PC-9 (cell line): ENCODE measurements at regions not wholly inside any gene's neighbourhood (a gene's known extent, or its start where the extent isn't known, plus 50 kb on each side); places are given as distances from the start of the nearest gene placed in this dataset.

Experiments used
- BruUV-seq: library from RNA; stranded (reverse); fragments of 400-500 nt; replicated peaks from 2 replicates; lab custom pipeline; 2021; lab: Mats Ljungman, UMichigan
- CTCF ChIA-PET: fragments of 300-600 bp; sonication (Branson Sonifier 250); formaldehyde crosslinking; loops from one replicate; lab custom pipeline; 2022; ENCODE audit warnings: antibody characterized with exemption; lab: Charles Lee
- POLR2A ChIA-PET: fragments of 300-600 bp; sonication (Branson Sonifier 250); formaldehyde crosslinking; loops from one replicate; lab custom pipeline; 2022; ENCODE audit warnings: antibody characterized with exemption; ENCODE audit not compliant: unreplicated experiment; lab: Charles Lee
- DNase-seq, 2 experiments: peaks; one replicate each; pipeline versions ENCODE4 v3.0.0 to v3.0.0-alpha.2; 2015 to 2022; ENCODE audit warnings: mixed read lengths in 1 of 2
- H2AFZ ChIP-seq: fragments of 200-600 bp; sonication (generic); 2 replicates; pipeline ENCODE4 v1.8.1; 2017; ENCODE audit warnings: antibody characterized with exemption
- H3F3A ChIP-seq: fragments of 200-600 bp; sonication (generic); 2 replicates; pipeline ENCODE4 v1.8.1; 2017; ENCODE audit warnings: antibody characterized with exemption, mild to moderate bottlenecking, low read depth; ENCODE audit not compliant: insufficient read depth
- H3K27ac ChIP-seq: fragments of 200-600 bp; sonication (generic); 2 replicates; pipeline ENCODE4 v1.6.1; 2016; ENCODE audit warnings: mixed run types
- H3K27me3 ChIP-seq: fragments of 200-600 bp; sonication (generic); 2 replicates; pipeline ENCODE4 v1.6.1; 2016; ENCODE audit warnings: low read depth, mixed run types; ENCODE audit not compliant: insufficient read depth
- H3K36me3 ChIP-seq: fragments of 200-600 bp; sonication (generic); 2 replicates; pipeline ENCODE4 v1.6.1; 2016; ENCODE audit warnings: low read depth, mixed run types
- H3K4me1 ChIP-seq: fragments of 200-600 bp; sonication (generic); replicated peaks from 2 replicates; pipeline ENCODE4 v1.6.1; 2016; ENCODE audit warnings: mixed run types; ENCODE audit not compliant: insufficient read depth
- H3K4me2 ChIP-seq: fragments of 200-600 bp; sonication (generic); 2 replicates; pipeline ENCODE4 v1.6.1; 2017; ENCODE audit warnings: mixed run types
- H3K4me3 ChIP-seq: fragments of 200-600 bp; sonication (generic); 2 replicates; pipeline ENCODE4 v1.6.1; 2016; ENCODE audit warnings: mixed run types
- H3K79me2 ChIP-seq: fragments of 200-600 bp; sonication (generic); 2 replicates; pipeline ENCODE4 v1.6.1; 2017; ENCODE audit warnings: low read depth, mixed run types
- H3K9me2 ChIP-seq: fragments of 200-600 bp; sonication (generic); 2 replicates; pipeline ENCODE4 v1.8.1; 2017; ENCODE audit warnings: mild to moderate bottlenecking; ENCODE audit not compliant: insufficient read depth
- H3K9me3 ChIP-seq: fragments of 200-600 bp; sonication (generic); 2 replicates; pipeline ENCODE4 v1.8.1; 2016; ENCODE audit warnings: low read depth; ENCODE audit not compliant: insufficient read depth
- H4K20me1 ChIP-seq: fragments of 200-600 bp; sonication (generic); 2 replicates; pipeline ENCODE4 v1.8.1; 2017; ENCODE audit not compliant: insufficient read depth
- EZH2 ChIP-seq: fragments of 200-600 bp; sonication (generic); IDR thresholded peaks from 2 replicates; pipeline ENCODE4 v1.8.0; 2017; ENCODE audit warnings: antibody characterized with exemption, low read depth
- intact Hi-C: fragments of 100-400 bp; cut with micrococcal nuclease; formaldehyde crosslinking; loops from one replicate; pipeline ENCODE4 v1.10.0; 2022; ENCODE audit not compliant: unreplicated experiment
- TF ChIP-seq, protein P1 (sequence below): fragments of 200-600 bp; sonication (generic); conservative IDR thresholded peaks from 2 replicates; pipeline ENCODE4 v1.6.1; 2017; ENCODE audit warnings: mixed run types, antibody characterized with exemption, mild to moderate bottlenecking, moderate library complexity

DNA sequence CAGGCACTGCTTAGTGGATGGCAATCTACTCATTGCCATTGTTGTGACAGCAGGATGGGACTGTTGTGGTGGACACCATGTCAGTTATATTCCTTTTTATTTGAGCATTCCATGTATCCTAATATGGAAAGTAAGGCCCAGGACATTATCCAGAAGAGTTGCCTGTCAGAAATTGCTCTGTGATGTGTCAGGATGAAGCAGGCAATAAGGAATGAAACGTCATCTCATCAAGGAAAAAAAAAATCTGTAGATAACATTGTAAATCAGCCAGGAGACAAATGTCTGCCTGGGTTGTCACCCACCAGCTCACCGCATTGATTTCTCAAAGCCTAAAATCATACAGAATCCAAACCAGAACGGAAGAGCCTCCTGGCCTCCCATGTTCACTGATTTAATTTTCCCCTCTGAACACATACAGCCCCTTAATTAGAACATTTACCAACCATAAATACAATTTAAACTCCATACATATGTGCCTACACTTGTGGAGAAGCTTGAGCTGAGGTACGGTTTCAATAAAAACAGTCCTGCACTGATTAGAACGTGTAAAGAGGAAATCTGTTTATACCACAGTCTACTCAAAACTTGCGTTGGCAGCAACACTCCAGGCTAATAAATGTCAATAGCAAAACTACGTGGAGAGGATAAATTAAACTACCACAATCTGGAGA lies 73.9 kb downstream of the FOXD1 start:
- no peak for TF ChIP-seq EZH2
- TF ChIP-seq, protein P1, sequence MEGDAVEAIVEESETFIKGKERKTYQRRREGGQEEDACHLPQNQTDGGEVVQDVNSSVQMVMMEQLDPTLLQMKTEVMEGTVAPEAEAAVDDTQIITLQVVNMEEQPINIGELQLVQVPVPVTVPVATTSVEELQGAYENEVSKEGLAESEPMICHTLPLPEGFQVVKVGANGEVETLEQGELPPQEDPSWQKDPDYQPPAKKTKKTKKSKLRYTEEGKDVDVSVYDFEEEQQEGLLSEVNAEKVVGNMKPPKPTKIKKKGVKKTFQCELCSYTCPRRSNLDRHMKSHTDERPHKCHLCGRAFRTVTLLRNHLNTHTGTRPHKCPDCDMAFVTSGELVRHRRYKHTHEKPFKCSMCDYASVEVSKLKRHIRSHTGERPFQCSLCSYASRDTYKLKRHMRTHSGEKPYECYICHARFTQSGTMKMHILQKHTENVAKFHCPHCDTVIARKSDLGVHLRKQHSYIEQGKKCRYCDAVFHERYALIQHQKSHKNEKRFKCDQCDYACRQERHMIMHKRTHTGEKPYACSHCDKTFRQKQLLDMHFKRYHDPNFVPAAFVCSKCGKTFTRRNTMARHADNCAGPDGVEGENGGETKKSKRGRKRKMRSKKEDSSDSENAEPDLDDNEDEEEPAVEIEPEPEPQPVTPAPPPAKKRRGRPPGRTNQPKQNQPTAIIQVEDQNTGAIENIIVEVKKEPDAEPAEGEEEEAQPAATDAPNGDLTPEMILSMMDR, result no peak
- Histone ChIP-seq H3K36me3 (no peaks in the 10 kb centered on the region), H3K4me1 (peaks cover 54% of the 10 kb centered on the region), H3K9me3 (no peaks in the 10 kb centered on the region), H3K79me2 (no peaks in the 10 kb centered on the region), H3K4me2 (no peak overlapping the region), H3F3A (peaks cover 36% of the 10 kb centered on the region), H3K9me2 (no peaks in the 10 kb centered on the region), H3K27me3 (no peaks in the 10 kb centered on the region), H4K20me1 (no peaks in the 10 kb centered on the region), H2AFZ (no peak overlapping the region), H3K4me3 (no peak overlapping the region), H3K27ac (0 out of 2 replicates have a peak overlapping the region, but pooled peaks have one; percentile 14)
- no TSS peak for BruUV-seq
- ChIA-PET CTCF (no interaction called here), POLR2A (no interaction called here)
- intact Hi-C loops, result loop anchor here (5.0 kb wide), 2 partner anchors 157 to 252 kb away; partner anchors contain the start of gene TMEM171
- DNase-seq, result peak in 1 of 2 experiments; percentile 55

DNA sequence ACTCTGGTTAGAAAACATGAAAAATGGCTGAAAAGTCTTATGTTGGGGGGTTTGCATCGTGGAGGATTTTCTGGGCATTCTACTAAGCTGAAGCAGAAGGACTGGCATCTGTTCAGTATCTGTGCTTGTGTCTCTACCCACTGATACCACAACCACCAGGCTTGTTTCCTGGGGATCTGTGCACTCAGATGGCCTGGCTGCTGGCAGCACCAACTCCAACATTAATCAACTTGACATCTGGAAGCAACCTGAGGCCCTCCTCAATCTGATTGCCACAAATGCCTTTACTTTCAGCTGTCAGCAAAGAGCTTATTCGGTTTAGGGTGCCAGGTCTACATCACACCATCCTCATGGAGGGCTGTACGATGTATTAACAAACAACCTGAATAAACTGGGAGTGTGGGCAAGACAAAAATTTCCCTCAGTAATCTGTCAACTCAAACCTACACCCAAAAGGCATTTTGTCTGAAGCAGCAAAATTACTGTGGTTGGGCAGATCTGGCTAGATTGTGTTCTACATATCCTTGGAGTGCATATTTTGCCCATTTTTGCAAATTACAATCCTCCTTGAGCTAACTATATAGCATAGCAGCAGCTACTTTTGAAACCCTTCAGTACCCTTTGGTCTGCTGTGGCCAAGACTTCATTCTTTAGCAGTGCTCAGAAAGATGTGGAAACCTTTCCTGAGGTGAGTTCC lies 74.6 kb downstream of the FOXD1 start:
- Histone ChIP-seq H3K4me2 (no peak overlapping the region), H3K27me3 (no peaks in the 10 kb centered on the region), H3F3A (peaks cover 36% of the 10 kb centered on the region), H3K4me1 (peaks cover 61% of the 10 kb centered on the region), H3K79me2 (no peaks in the 10 kb centered on the region), H2AFZ (no peak overlapping the region), H3K36me3 (no peaks in the 10 kb centered on the region), H3K9me3 (0 out of 2 replicates have a peak, but pooled peaks cover 3% of the 10 kb centered on the region), H3K4me3 (no peak overlapping the region), H3K9me2 (no peaks in the 10 kb centered on the region), H4K20me1 (no peaks in the 10 kb centered on the region), H3K27ac (0 out of 2 replicates have a peak overlapping the region, but pooled peaks have one; percentile 14)
- BruUV-seq, result TSS peak; percentile 83
- ChIA-PET CTCF (no interaction called here), POLR2A (no interaction called here)
- no peak for DNase-seq
- TF ChIP-seq, protein P1, result no peak
- no peak for TF ChIP-seq EZH2
- intact Hi-C loops, result loop anchor here (5.0 kb wide), 2 partner anchors 157 to 252 kb away; partner anchors contain the start of gene TMEM171

DNA sequence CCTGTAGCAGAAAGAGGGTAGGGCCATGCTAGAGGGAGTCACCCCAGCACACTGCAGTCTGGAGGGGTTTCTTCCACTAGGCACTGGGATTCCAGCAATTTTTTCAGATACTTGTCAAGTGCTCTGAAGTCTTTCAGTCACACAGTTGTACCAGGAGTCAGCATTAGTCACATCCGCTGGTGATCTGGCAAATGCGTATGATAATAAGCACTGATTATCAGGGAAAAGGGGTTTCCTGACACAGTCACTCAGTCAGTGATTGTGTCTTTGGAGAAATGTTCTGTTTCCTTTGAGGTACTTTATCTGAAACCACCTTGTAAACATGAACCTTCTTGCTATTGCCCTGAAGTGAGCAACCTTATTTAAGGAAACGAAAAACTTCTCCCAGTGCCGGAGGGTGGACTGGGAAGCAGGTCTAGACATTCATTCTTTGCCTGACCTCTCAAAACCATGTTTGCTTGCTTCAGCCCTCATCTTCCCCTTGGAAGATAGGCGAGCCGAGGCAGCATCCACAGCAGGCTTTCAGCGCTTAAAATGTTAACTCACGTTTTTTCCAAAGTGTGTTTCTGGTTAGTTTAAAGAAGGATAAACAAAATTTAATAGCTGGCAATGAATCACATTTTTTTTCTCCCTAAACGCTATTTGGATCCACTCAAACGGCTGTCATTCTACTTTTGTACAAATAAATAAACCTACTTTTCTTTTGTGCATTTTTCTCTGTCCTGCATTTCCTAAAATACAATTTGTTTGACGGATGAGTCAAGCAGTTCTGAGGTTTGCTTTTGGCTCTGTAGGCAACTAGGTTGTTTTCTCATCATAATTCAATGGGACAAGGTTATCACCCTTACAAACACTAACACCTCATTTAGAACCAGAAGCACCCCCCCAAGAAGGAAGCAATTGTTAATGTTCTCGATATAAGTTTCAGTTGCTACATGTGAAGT lies 77.7 kb downstream of the FOXD1 start:
- no peaks in the 10 kb centered on the region for H3K36me3 ChIP-seq
- H3K4me3 ChIP-seq, result peak overlapping the region; percentile 30; the same call in 1 of the 2 replicates
- intact Hi-C loops, result loop anchor here (2.0 to 5.0 kb wide), 3 partner anchors 48 to 249 kb away; partner anchors contain the start of gene TMEM171
- CTCF ChIA-PET, result interaction anchor here (0.5 to 0.6 kb wide), 2 partner anchors 141 to 154 kb away, joined by 7 to 8 read pairs; no protein-coding TSS in a partner anchor
- H2AFZ ChIP-seq, result peak overlapping the region; percentile 6; the same call in 1 of the 2 replicates
- H3K27me3 ChIP-seq, result no peaks in the 10 kb centered on the region
- no peaks in the 10 kb centered on the region for H3K9me2 ChIP-seq
- peaks cover 71% of the 10 kb centered on the region for H3K4me1 ChIP-seq
- POLR2A ChIA-PET, result interaction anchor here (0.5 kb wide), 1 partner anchor 127 kb away, joined by 3 read pairs; the partner anchor contains the start of gene BTF3
- BruUV-seq, result TSS peak; percentile 98
- peaks cover 46% of the 10 kb centered on the region for H3F3A ChIP-seq
- DNase-seq, result peak; percentile 58 to 98
- peak overlapping the region; percentile 94 for H3K27ac ChIP-seq
- H3K4me2 ChIP-seq, result peak overlapping the region; percentile 67
- H4K20me1 ChIP-seq, result no peaks in the 10 kb centered on the region
- H3K79me2 ChIP-seq, result no peaks in the 10 kb centered on the region
- H3K9me3 ChIP-seq, result 0 out of 2 replicates have a peak, but pooled peaks cover 3% of the 10 kb centered on the region
- TF ChIP-seq, protein P1, result no peak
- no peak for TF ChIP-seq EZH2
